Hematopoietic multipotent progenitor cell (in vitro differentiated cells): ENCODE measurements at regions not wholly inside any gene's neighbourhood (a gene's known extent, or its start where the extent isn't known, plus 50 kb on each side); places are given as distances from the start of the nearest gene placed in this dataset.

Experiments used
- DNase-seq, 3 donors: peaks; one replicate each; pipeline ENCODE4 v3.0.0-alpha.2; 2011 to 2015; ENCODE audit warnings: low read depth in 2 of 3, low spot score in 2 of 3

DNA sequence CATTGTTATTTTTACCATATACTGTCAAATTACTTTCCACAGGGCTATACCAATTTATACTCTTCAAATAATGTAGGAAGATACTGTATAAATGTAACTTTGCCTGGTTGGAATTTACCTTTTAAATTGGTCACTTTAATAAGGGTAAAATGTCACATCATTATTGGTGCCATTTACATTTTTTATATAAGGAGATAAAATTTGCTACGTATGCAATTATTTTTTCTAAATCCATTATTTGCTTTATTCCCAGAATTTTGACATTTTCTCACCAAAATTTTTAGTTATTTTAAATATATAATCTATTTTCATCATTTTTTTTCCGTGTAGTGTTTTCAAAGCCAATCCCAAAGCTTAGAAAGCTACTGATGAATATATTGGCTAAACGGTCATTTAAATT lies 664.7 kb downstream of the KCNJ2 start:
- no peak for DNase-seq

DNA sequence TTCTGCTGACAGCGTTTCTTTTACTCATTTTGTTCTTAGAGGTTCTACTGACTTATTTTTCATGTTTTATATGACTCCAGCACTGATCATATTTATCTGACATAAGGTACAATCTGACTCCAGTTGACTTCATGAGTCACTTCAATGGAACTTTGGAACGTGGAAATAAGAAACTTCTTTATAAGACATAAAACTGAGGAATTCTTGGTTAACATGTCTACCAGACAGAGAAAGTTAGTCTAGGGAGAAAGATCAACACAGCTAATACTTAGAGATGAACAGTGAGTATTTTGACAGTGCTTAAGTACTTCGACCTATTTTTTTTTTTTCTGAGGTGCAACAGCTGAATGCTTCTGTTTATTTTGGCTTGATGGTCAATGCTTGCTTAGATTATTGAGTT lies 679.5 kb downstream of the KCNJ2 start:
- DNase-seq, result no peak

DNA sequence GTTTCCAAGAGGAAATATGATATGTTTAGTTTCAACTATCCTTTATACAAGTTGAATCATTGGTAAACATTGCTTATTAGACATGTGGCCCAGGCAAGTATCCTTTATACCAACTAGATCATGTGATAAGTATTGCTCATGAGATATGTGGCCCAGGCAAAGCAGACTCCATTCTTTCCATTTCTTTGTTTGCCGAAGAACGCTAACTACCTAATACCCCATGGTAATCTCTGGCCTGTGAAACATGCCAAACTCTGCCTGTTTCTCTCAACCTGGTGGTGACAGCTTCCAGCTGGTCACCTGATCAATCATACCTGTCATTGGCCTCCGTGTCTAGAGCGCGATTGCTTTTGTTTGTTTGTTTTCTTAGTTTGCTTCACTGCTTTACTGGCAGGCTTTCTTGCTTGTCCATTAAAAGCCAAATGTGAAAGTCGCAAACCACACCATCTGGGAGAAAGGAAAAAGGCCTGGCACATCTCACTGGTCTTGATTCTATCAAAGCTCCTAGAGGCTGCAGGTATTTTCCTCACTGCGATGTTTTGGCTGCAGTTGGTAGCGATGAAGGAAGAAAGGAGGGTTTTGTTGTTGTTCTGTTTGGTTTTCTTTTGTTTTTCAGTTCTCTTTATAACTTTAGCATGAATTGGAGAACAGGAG lies 686.2 kb downstream of the KCNJ2 start:
- DNase-seq, result no peak

DNA sequence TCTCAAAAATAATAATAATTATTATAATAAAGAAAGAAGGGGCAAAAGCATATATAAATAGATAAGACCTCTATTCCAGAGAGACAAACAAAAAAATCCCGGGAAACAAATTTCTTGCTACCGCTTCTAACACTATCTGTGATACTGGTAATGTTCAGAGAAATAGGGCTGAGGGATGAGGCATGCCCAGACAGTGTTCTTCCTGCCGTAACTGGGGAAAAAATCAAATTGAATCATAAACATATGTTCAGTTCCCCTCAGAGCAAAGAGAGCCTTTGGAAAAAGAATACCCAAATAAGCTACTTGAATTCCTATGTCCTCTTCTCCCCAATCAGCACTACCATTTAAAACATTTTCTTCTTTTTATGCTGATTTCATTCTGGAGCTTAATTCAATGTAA lies 688.0 kb downstream of the KCNJ2 start:
- DNase-seq, result no peak

DNA sequence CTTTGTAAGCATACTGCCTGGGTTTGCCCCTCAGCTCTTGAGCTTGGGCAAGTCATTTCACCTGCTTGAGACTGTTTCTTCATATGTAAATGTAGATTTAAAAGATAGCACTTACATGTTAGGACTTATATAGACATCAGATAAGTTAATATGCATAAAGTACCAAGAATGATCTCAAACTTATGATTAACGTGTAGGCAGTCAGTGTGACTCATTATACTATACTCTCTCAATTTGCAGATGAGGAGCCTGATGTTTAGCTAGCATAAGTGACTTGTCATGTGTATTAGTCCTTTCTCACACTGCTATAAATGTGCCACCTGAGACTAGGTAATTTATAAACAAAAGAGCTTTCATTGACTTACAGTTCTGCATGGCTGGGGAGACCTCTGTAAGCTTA lies 690.5 kb downstream of the KCNJ2 start:
- DNase-seq, result no peak

DNA sequence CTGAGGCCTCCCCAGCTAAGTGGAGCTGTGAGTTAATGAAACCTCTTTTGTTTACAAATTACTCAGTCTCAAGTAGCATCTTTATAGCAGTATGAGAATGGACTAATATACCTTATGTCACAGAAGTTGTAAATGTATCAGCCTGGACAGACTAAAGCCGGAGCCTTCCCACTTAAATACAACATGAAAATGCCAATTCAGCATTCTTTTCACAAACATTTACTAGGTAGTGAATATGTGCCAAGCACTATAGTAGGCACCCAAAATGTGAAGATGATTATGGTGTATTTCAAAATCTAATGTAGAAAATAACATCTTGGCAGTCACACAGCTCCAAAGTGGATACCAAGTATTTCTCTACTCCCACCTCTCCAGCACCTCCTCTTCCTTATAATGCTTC lies 693.0 kb downstream of the KCNJ2 start:
- no peak for DNase-seq

DNA sequence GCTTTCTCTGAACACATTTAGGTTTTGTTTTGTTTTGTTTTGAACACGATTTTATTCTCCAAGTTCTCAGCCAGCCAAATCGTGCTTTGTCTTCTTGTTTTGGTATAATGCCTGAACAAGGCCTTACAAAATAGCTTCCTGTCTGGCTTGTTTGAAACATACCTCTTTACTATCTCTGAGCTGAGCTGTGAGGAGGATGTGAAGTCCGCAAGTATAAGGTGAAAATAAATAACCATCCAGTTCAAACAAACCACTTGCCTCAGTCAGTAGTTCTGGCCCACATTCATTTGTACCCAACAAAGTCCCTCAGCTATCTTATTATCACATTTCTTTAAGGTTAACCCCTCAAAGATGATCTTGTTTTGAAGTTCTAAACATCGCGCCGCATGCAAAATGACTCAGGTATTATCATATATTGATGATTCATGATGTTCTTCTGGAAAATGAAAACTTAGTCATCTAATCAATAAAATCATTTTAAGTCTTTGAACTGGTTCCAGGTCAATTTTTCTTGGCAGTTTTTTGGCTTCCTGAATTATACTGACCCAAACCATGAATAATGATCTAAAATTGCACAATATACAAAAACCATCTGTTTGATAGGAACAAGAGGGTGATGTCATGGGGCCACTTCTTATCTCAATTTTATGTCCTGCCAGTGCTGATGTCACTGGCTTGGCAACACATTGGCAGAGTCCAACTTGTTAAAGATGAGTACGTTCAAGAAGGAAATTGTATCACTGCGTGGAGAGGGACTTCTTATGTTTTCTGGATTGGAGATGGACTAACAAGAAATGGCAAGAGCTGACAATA lies 694.3 kb downstream of the KCNJ2 start:
- no peak for DNase-seq

DNA sequence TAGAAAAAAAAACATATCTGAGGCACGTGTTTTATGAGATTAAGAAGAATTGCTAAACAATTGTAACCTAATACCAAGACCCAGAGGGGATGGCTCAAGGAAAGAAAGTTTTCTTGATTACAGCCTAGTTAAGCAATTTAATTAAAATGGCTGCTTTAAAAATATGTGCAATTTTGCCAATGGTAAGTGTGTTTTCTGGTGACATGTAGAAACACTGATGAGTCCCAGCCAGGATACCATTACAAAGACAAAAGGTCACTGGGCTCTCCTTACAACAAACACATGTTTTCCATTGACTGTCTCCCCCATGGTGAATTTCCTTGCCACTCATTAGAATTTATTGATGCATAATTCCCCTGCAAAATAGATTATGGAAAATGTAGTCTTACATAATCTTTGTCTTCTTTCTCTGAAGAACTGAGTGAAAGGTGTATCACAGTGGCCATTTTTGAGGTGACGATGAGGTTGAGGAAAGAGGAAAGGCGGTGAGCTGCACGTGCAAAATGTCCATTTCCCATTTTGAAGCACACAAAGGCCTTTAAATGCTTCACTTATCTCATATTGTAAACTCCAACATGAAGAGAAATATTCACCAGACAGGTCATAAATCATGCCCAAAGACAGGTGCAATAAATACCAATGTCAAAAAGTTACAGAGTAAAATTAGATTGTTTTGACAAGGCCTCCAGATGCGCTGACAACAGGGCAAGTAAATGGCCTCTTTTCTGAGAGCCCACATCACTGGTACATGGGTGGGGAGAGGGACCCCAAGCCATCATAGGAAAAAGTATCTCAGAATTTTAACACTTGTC lies 696.9 kb downstream of the KCNJ2 start:
- DNase-seq, result no peak

DNA sequence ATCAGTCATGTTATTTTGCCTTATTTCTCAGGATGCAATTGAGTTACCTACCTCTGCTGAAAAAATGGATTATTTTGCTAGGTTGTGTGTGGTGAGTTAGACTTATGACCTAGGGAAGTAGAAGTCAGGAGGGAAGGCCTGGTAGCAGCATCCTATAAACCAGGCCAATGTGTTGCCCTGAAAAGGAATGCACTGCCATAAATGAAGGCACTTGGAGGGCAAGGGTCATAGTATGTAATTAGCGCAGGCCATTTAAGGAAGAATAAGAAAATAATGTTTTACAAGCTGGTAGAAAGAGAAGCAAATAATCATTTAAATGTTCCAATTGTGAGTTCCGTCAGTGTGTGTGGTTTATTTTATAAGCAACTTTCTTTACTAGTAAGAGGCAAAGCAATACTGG lies 698.8 kb downstream of the KCNJ2 start:
- DNase-seq, result no peak

DNA sequence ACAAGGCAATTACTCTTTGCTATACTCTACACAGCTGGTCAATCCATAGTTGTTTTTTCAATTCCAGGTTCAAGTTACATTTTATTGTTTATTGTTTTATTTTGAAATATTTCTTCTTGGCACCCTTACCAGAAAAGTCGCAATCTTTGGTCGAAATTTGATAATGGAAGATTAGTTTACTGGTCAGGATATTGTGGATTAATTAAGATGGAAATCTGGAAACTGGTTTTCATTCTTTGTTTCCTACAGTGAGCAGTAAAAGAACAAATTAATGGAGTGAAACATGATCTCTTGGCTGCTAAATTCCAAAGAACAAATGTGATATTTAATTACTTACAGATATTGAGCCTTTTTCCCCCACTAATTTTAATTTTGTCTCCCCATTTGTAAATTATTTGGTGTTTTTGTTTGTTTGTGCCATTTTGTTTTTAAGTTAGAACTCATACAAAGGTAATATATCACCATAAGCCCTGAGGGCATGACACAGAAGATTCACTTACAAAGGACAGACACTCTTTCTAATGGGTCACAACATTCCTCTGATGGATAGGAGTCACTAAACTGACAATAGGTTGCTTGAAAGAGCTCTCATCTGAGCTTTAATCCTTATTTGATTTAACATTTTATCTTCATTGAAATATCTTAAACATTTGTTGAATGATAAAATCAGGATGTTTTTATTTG lies 700.2 kb downstream of the KCNJ2 start:
- no peak for DNase-seq

DNA sequence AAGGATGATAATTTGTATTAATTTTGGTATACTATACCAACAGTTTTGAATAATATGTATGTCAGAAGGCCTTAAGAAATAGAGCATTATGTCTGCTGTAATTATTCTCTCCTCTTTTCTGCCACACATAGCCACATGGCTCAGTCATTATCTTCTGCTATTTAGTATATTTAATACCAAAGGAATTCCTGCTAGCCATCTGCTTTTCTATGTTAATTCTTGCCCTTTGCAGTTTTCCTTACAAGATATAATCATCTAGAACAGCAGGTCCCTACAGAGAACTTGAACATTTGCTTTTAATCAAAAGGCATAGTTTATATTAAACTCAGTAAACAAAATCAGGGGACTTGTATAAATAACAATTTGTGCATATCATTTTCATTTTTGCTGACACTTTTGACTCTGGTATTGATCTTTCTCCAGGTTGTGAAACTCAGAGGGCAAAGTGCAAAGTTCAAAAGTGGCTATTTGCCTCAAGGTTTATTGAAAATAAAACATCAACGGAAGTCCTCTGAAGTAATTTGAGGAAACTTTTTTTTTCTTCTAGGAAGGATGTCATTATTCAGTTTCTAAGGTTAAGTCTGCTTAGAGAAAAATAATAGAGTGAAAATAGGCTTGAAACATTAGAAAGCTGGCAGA lies 702.0 kb downstream of the KCNJ2 start:
- DNase-seq, result no peak

DNA sequence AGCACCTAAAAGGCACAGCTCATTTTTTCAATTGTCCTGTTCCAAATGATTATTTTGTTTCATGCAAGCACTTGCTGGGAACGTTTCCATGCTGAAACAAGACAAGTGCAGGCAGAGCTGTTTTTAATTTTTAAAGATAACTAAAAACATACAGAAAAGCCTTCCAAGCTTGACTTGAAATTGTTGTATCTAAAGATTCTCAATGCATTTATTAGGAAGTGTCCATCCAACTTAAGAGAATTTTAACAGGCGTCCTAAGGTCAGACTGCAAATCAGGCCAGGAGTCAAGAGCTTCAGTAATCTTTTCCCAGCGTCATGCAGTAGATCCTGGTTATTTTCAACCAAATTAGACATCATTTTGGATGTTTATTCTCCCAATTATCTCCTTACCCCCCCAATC lies 702.8 kb downstream of the KCNJ2 start:
- DNase-seq, result no peak

DNA sequence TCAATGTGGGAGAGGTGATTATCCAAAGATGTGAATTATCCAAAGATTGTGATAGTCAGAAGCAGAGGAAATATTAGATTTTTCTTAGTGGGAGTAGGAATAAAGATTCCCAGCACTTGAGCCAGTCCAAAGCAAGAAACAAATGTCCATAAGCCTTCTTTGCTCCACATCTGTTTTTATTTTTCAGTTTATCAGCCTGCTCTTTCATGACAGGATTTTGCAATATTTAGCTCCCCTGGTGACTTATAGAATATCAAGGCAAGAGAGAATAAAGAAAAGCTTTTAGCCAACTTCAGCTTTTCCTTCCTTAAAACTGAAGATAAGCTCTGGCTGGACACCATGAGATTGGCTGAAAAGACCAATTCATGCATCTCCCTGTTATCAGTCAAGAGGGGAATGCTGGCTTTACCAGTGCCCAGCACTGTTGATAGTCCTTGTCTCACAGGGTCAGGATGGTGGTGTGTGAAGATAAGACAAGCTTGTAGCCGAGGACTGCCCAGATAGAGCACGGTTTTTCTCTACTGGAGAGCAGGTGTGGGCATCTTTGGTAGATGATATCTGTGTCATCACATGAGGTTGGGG lies 706.5 kb downstream of the KCNJ2 start:
- no peak for DNase-seq

DNA sequence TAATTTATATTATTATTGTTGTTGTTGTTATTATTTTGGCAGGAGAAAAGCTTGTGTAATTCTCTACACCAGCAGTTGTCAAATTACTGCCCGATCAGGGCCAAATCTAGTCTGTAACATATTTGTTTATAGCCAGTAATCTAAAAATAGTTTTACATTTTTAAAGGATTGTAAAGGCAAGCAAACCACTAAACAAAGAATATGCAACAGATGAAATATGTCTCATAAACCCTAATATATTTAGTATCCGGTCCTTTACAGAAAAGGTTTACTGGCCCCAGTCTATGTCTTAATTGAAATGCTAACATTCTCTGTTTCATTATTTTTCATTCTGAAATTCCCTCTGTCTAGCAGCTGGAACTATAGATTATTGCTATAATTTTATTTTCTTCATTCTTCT lies 709.5 kb downstream of the KCNJ2 start:
- no peak for DNase-seq

DNA sequence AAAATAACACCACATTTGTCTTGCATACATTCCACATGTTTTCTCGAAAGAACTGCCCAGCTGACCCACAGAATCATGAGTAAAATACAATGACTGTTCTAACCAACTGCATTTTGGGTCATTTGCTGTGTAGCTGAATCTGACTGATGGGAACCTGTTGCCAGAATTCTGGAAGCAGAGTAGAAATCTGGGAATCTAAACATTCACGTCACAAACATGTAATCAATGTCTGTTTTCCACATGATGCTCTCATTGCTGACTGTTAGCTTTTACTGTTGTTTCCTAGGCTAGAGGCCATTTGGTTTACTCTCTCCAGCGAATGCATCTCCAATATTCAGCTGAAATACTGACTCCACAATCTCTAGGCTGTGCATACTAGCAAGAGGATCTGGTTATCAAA lies 710.1 kb downstream of the KCNJ2 start:
- no peak for DNase-seq

DNA sequence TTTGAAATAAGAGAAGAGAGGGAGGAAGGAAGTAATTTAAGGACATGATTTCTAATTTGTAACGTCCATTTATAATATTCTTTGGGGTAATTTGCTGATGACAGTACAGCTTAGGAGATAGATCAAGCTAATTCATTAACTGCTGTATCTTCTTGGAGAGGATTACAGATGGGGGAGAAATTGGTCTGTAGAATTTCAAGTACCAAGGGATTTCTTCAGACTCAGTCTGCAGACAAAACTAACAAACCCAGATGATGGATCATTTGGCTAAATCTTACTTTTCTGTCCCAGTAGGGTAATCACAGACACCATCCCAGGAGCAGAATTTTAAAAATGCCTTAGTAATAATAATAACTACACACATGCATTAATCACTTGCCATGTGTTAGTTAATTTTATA lies 711.8 kb downstream of the KCNJ2 start:
- no peak for DNase-seq

DNA sequence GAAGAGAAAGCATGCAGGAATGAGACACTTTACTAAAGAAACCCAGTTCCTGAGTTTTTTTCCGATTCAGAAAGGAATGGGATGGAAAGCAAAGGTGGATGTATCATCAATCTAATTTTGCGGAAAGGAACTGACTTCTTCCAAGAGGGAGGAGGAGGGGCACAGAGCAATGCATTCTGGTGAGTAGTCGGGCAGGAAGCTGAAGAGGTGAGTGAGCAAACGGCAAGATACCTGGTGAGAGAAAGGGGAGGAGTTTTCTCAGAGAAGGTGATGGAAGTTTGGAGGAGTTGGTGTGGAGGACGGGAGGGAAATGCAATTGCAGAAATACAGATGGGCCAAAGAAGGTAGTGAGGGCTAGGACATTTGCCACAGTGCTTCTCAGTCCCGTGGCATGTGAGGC lies 713.2 kb downstream of the KCNJ2 start:
- DNase-seq, result no peak

DNA sequence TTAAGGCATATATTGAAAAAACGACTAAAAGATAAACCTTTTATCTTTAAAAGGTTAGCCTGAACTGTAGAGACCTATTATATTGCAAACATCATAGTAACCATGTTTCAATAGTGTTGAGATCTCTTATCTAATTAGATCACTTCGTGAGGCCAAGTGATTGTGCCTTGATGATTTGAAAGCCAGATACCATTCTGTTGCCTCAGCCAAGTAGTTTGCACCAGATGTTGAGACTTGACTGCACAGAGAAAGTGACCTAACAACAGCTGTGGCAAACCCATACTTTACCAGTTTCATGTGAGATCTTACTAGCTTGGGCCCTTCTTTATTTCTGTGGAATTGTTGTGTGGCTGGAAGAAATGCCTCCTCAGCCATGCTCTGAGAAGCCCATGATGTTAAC lies 717.3 kb downstream of the KCNJ2 start:
- DNase-seq, result no peak

DNA sequence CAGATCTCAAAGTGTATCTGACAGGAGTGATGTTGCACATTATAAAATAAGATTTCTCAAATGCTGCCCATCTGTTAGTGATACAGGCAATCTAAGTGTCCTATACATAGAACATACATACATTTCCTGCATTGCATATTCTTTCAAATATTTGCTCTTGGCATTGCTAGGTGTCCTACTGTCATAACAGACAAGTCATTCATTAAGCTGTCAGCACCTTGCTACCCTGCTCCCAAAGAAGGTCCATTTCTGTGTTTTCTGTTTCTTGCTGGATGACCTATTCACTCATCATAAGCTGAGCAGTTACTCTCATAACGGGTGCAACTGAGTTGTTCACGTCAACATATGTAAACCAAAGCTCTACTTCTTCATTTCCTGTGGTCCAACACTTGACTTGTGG lies 719.0 kb downstream of the KCNJ2 start:
- DNase-seq, result no peak

DNA sequence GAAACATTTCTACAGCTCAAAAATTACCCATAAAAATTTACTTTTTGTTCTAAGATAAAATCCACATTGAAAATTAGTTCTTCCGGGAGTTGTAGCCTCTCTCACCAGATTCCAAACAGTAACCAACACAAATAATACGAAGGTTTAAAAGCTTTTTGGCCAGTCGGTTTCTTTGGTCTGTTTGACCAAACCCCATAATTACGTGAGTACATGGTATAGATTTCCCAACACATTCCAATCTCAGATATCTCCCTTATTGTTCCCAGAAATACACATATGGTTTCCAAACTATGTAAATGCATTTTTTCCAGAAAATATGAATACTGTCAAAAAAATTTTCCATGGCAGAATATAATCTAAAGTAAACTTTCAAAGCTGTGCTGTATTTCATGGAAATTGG lies 722.0 kb downstream of the KCNJ2 start:
- DNase-seq, result no peak
